SK-N-SH (cell line): ENCODE measurements at regions not wholly inside any gene's neighbourhood (a gene's known extent, or its start where the extent isn't known, plus 50 kb on each side); places are given as distances from the start of the nearest gene placed in this dataset.

Source experiments
- CTCF ChIA-PET: fragments of 300-600, 350-600 bp; formaldehyde crosslinking; extraction: SDS; loops from one replicate; lab custom pipeline; 2021; lab: Yijun Ruan, JAX
- POLR2A ChIA-PET: fragments of 350-600 bp; sonication (Branson Sonifier 250); formaldehyde crosslinking; extraction: SDS; loops from one replicate; lab custom pipeline; 2020; ENCODE audit warnings: antibody characterized with exemption, inconsistent platforms; lab: Yijun Ruan, JAX
- DNase-seq: peaks from one replicate; pipeline ENCODE4 v3.0.0; 2012
- H2AFZ ChIP-seq: fragments of 200-600 bp; sonication (generic); 2 replicates; pipeline ENCODE4 v1.8.1; 2016; ENCODE audit warnings: antibody characterized with exemption, mild to moderate bottlenecking, low read depth
- H3F3A ChIP-seq: fragments of 200-600 bp; sonication (generic); replicated peaks from 2 replicates; pipeline ENCODE3; 2016; ENCODE audit warnings: antibody characterized with exemption, mild to moderate bottlenecking; ENCODE audit not compliant: insufficient read depth
- H3K27ac ChIP-seq, 2 experiments: fragments of 200-500 bp in 1 of 2; fragments of 200-600 bp in 1 of 2; sonication (Bioruptor generic) in 1 of 2; sonication (generic), shearing (Covaris generic) in 1 of 2; 2 replicates each; pipeline versions ENCODE4 v1.5.1 to v1.6.1; 2014 to 2016; ENCODE audit warnings: low read depth in 2 of 2, inconsistent platforms in 1 of 2, low read length in 1 of 2, mild to moderate bottlenecking in 1 of 2, mixed read lengths in 1 of 2
- H3K27me3 ChIP-seq: fragments of 200-600 bp; sonication (generic), shearing (Covaris generic); 2 replicates; pipeline ENCODE4 v1.6.1; 2016; ENCODE audit warnings: mixed run types; ENCODE audit not compliant: insufficient read depth
- H3K36me3 ChIP-seq, 2 experiments: fragments of 200-500 bp in 1 of 2; fragments of 200-600 bp in 1 of 2; sonication (Bioruptor generic) in 1 of 2; sonication (generic) in 1 of 2; replicated peaks in 1 of 2; 2 replicates each; pipeline versions ENCODE3 to v1.5.1; 2014 to 2016; ENCODE audit warnings: low read length in 1 of 2, mild to moderate bottlenecking in 1 of 2; ENCODE audit not compliant: insufficient read depth in 2 of 2, control insufficient read depth in 1 of 2
- H3K4me1 ChIP-seq, 2 experiments: fragments of 200-500 bp in 1 of 2; fragments of 200-600 bp in 1 of 2; sonication (Bioruptor generic) in 1 of 2; sonication (generic), shearing (Covaris generic) in 1 of 2; 2 replicates each; pipeline versions ENCODE4 v1.5.1 to v1.6.1; 2014 to 2016; ENCODE audit warnings: low read depth in 1 of 2, low read length in 1 of 2, mixed run types in 1 of 2; ENCODE audit not compliant: insufficient read depth in 2 of 2, control insufficient read depth in 1 of 2
- H3K4me2 ChIP-seq: fragments of 200-600 bp; sonication (generic), shearing (Covaris generic); 2 replicates; pipeline ENCODE4 v1.6.1; 2017; ENCODE audit warnings: mixed run types
- H3K4me3 ChIP-seq, 2 experiments: fragments of 200-500 bp in 1 of 2; fragments of 200-600 bp in 1 of 2; sonication (Bioruptor generic) in 1 of 2; sonication (generic), shearing (Covaris generic) in 1 of 2; 2 replicates each; pipeline versions ENCODE4 v1.5.1 to v1.8.1; 2014 to 2016; ENCODE audit warnings: low read depth in 2 of 2, inconsistent platforms in 1 of 2, low read length in 1 of 2, mild to moderate bottlenecking in 1 of 2, mixed read lengths in 1 of 2, moderate library complexity in 1 of 2
- H3K79me2 ChIP-seq: fragments of 200-600 bp; sonication (generic); 2 replicates; pipeline ENCODE4 v1.8.1; 2017; ENCODE audit warnings: mild to moderate bottlenecking; ENCODE audit not compliant: insufficient read depth
- H3K9ac ChIP-seq: fragments of 200-600 bp; sonication (generic); 2 replicates; pipeline ENCODE4 v1.6.1; 2017; ENCODE audit warnings: mixed run types
- H3K9me2 ChIP-seq: fragments of 200-600 bp; sonication (generic); 2 replicates; pipeline ENCODE4 v1.6.1; 2017; ENCODE audit warnings: mixed run types
- H3K9me3 ChIP-seq: fragments of 200-600 bp; sonication (generic); 2 replicates; pipeline ENCODE4 v1.6.1; 2017; ENCODE audit warnings: mixed run types, mild to moderate bottlenecking, moderate library complexity
- H4K20me1 ChIP-seq: fragments of 200-600 bp; sonication (generic); 2 replicates; pipeline ENCODE4 v1.6.1; 2017; ENCODE audit warnings: mild to moderate bottlenecking, mixed run types; ENCODE audit not compliant: insufficient read depth
- CHD2 ChIP-seq: fragments of 150-350 bp; IDR thresholded peaks from 2 replicates; pipeline ENCODE4 v1.6.1; 2018; ENCODE audit warnings: low read length; ENCODE audit not compliant: partially characterized antibody
- CTCF ChIP-seq: fragments of 200-600 bp; sonication (generic); IDR thresholded peaks from 2 replicates; pipeline ENCODE4 v1.6.1; 2017; ENCODE audit warnings: antibody characterized with exemption, mild to moderate bottlenecking, moderate library complexity
- ELF1 ChIP-seq: IDR thresholded peaks from 2 replicates; pipeline ENCODE4 v1.4.0; 2012
- GATA2 ChIP-seq: sonication (generic); formaldehyde crosslinking; IDR thresholded peaks from 2 replicates; pipeline ENCODE4 v1.5.0; 2020; ENCODE audit warnings: mild to moderate bottlenecking, missing genetic modification reagents
- MAX ChIP-seq: IDR thresholded peaks from 2 replicates; pipeline ENCODE4 v1.4.0; 2012; ENCODE audit warnings: low read depth
- NFIC ChIP-seq: IDR thresholded peaks from 2 replicates; pipeline ENCODE4 v1.4.0; 2012; ENCODE audit warnings: borderline replicate concordance
- NRF1 ChIP-seq: IDR thresholded peaks from 2 replicates; pipeline ENCODE4 v1.6.1; 2012; ENCODE audit warnings: low read depth, mild to moderate bottlenecking, low read length
- RFX5 ChIP-seq: IDR thresholded peaks from 2 replicates; pipeline ENCODE4 v1.6.1; 2012; ENCODE audit warnings: mild to moderate bottlenecking, improper control_type of control experiment, low read length
- WGBS: methylation state at CpG from one replicate; pipeline ENCODE4 v1.1.6; 2017; ENCODE audit warnings: low lambda C conversion rate; 5-methylcytosine and 5-hydroxymethylcytosine counted together

- Histone ChIP-seq H3K9me3 (no peaks in the 10 kb centered on the region), H3K79me2 (no peaks in the 10 kb centered on the region), H3K9me2 (no peaks in the 10 kb centered on the region), H3K4me3 (no peak overlapping the region), H3K27me3 (no peaks in the 10 kb centered on the region), H3K27ac (no peak overlapping the region), H3K9ac (no peak overlapping the region), H3K4me1 (peaks cover 4 to 7% of the 10 kb centered on the region in 2 experiments; a peak in 2 of 4 replicates), H4K20me1 (no peaks in the 10 kb centered on the region), H2AFZ (no peak overlapping the region)
- POLR2A ChIA-PET = no interaction called here
- no peak for TF ChIP-seq NFIC
- TF ChIP-seq CHD2 = no peak
- no peak for TF ChIP-seq MAX
- TF ChIP-seq GATA2 (CRISPR knock-in tag) = no peak
- TF ChIP-seq CTCF = no peak
- TF ChIP-seq RFX5 = no peak
- TF ChIP-seq ELF1 = no peak
- TF ChIP-seq, all 33 proteins: peak for 0
- no peak for DNase-seq
- no peaks in the 10 kb centered on the region for H3F3A ChIP-seq
- H3K36me3 ChIP-seq = no peaks in the 10 kb centered on the region
- WGBS = 93% methylated on average over 9 of the region's 9 CpGs
- no peak overlapping the region for H3K4me2 ChIP-seq
- CTCF ChIA-PET = interaction anchor here (1.0 kb wide), 1 partner anchor 61 kb away, joined by 3 read pairs; no protein-coding TSS in a partner anchor
Observed at GRCh38 chr14:61110316-61111082, 129.5 kb downstream of the SLC38A6 start.

GRCh38 chr14:61109288-61109687, 128.2 kb downstream of the SLC38A6 start:
- H3K9ac ChIP-seq = no peak overlapping the region
- no peak overlapping the region for H3K27ac ChIP-seq
- 74% methylated on average over 3 of the region's 3 CpGs for WGBS
- TF ChIP-seq MAX = no peak
- no peak for TF ChIP-seq NRF1
- no peak for TF ChIP-seq ELF1
- H4K20me1 ChIP-seq = no peaks in the 10 kb centered on the region
- H3K79me2 ChIP-seq = no peaks in the 10 kb centered on the region
- H3K9me2 ChIP-seq = no peaks in the 10 kb centered on the region
- no peak overlapping the region for H2AFZ ChIP-seq
- no peaks in the 10 kb centered on the region for H3K36me3 ChIP-seq
- ChIA-PET CTCF (no interaction called here), POLR2A (no interaction called here)
- DNase-seq = no peak
- no peaks in the 10 kb centered on the region for H3K27me3 ChIP-seq
- H3K4me1 ChIP-seq = peaks cover 4 to 14% of the 10 kb centered on the region in 2 experiments; a peak in 2 of 4 replicates
- no peak overlapping the region for H3K4me3 ChIP-seq
- H3K9me3 ChIP-seq = no peaks in the 10 kb centered on the region
- H3K4me2 ChIP-seq = no peak overlapping the region
- no peaks in the 10 kb centered on the region for H3F3A ChIP-seq
